ENCODE measurements at regions not wholly inside any gene's neighbourhood (a gene's known extent, or its start where the extent isn't known, plus 50 kb on each side); places are given as distances from the start of the nearest gene placed in this dataset.

- WGBS, 2 donors: 66 to 77% methylated on average over 3 of the region's 3 CpGs
- DNase-seq: no peak
- Histone ChIP-seq H3K27me3 (no peaks in the 10 kb centered on the region), H3K27ac (no peak overlapping the region), H3K36me3 (no peaks in the 10 kb centered on the region), H3K4me1 (no peaks in the 10 kb centered on the region), H3K4me3 (no peak overlapping the region), H3K9me3 (no peaks in the 10 kb centered on the region)
- no peak for TF ChIP-seq EP300 (IDR thresholded peaks at IDR 0.05)
- TF ChIP-seq POLR2A (IDR thresholded peaks at IDR 0.05): no peak
- no peak for TF ChIP-seq CTCF (IDR thresholded peaks at IDR 0.05)
- no peak for TF ChIP-seq POLR2AphosphoS5 (IDR thresholded peaks at IDR 0.05)
- intact Hi-C loops (cut with DNase I): no loop called here
These were observed 892.2 kb downstream of the SI start for GRCh38 chr3:164186095-164186494.

- intact Hi-C loops (cut with DNase I): no loop called here
- TF ChIP-seq POLR2A (IDR thresholded peaks at IDR 0.05): no peak
- no peak for TF ChIP-seq CTCF (IDR thresholded peaks at IDR 0.05)
- TF ChIP-seq POLR2AphosphoS5 (IDR thresholded peaks at IDR 0.05): no peak
- TF ChIP-seq EP300 (IDR thresholded peaks at IDR 0.05): no peak
- 87% methylated on average over 26 of the region's 26 CpGs for WGBS, 2 donors
- no peak for DNase-seq
- no peaks in the 10 kb centered on the region for H3K9me3 ChIP-seq
- no peak overlapping the region for H3K27ac ChIP-seq
- H3K36me3 ChIP-seq: no peaks in the 10 kb centered on the region
- no peaks in the 10 kb centered on the region for H3K4me1 ChIP-seq
- H3K27me3 ChIP-seq: no peaks in the 10 kb centered on the region
- H3K4me3 ChIP-seq: no peak overlapping the region
These were observed 899.1 kb downstream of the SI start for GRCh38 chr3:164179110-164179774.

- Histone ChIP-seq H3K36me3 (no peaks in the 10 kb centered on the region), H3K9me3 (no peaks in the 10 kb centered on the region), H3K27me3 (no peaks in the 10 kb centered on the region), H3K27ac (no peak overlapping the region), H3K4me3 (no peak overlapping the region), H3K4me1 (no peaks in the 10 kb centered on the region)
- 55 to 91% methylated on average over 1 of the region's 1 CpG for WGBS, 2 donors
- intact Hi-C loops (cut with DNase I): no loop called here
- no peak for DNase-seq
- TF ChIP-seq CTCF (IDR thresholded peaks at IDR 0.05): no peak
- no peak for TF ChIP-seq POLR2A (IDR thresholded peaks at IDR 0.05)
- no peak for TF ChIP-seq EP300 (IDR thresholded peaks at IDR 0.05)
- no peak for TF ChIP-seq POLR2AphosphoS5 (IDR thresholded peaks at IDR 0.05)
These were observed 904.2 kb downstream of the SI start for GRCh38 chr3:164174059-164174458.

- intact Hi-C loops (cut with DNase I): no loop called here
- TF ChIP-seq EP300 (IDR thresholded peaks at IDR 0.05) (no peak), CTCF (IDR thresholded peaks at IDR 0.05) (no peak), POLR2A (IDR thresholded peaks at IDR 0.05) (no peak), POLR2AphosphoS5 (IDR thresholded peaks at IDR 0.05) (no peak)
- no peak for DNase-seq
- no peaks in the 10 kb centered on the region for H3K27me3 ChIP-seq
- no peak overlapping the region for H3K27ac ChIP-seq
- no peak overlapping the region for H3K4me3 ChIP-seq
- no peaks in the 10 kb centered on the region for H3K4me1 ChIP-seq
- 90 to 96% methylated on average over 1 of the region's 1 CpG for WGBS, 2 donors
- no peaks in the 10 kb centered on the region for H3K36me3 ChIP-seq
- no peaks in the 10 kb centered on the region for H3K9me3 ChIP-seq
These were observed 922.9 kb downstream of the SI start for GRCh38 chr3:164155400-164155799.

- H3K9me3 ChIP-seq: peaks cover 0 to 10% (median 2%) of the 10 kb centered on the region in 4 donors
- 63 to 70% methylated on average over 2 of the region's 2 CpGs for WGBS, 2 donors
- H3K27ac ChIP-seq: no peak overlapping the region
- H3K4me3 ChIP-seq: no peak overlapping the region
- no peaks in the 10 kb centered on the region for H3K36me3 ChIP-seq
- no peak for DNase-seq
- H3K27me3 ChIP-seq: no peaks in the 10 kb centered on the region
- intact Hi-C loops (cut with DNase I): no loop called here
- no peaks in the 10 kb centered on the region for H3K4me1 ChIP-seq
- no peak for TF ChIP-seq POLR2AphosphoS5 (IDR thresholded peaks at IDR 0.05)
- TF ChIP-seq POLR2A (IDR thresholded peaks at IDR 0.05): no peak
- no peak for TF ChIP-seq EP300 (IDR thresholded peaks at IDR 0.05)
- TF ChIP-seq CTCF (IDR thresholded peaks at IDR 0.05): no peak
These were observed 933.5 kb downstream of the SI start for GRCh38 chr3:164144824-164145223.
